GM18951 (cell line): ENCODE measurements at regions not wholly inside any gene's neighbourhood (a gene's known extent, or its start where the extent isn't known, plus 50 kb on each side); places are given as distances from the start of the nearest gene placed in this dataset.
"Not testable (repeated sequence)": the region's sequence is repeated elsewhere in the genome, so short reads cannot be mapped to it uniquely, and the experiment has no call there.

Experiments
- POLR2A ChIP-seq: IDR thresholded peaks from 4 replicates; pipeline ENCODE4 v1.6.1; 2011; ENCODE audit warnings: mild to moderate bottlenecking; ENCODE audit not compliant: insufficient read length, insufficient read depth; ENCODE audit errors: extremely low read depth
- in situ Hi-C: fragments of 300-500 bp; cut with MboI; formaldehyde crosslinking; loops from one replicate; pipeline ENCODE4 v1.12.0; 2022; ENCODE audit warnings: low sequenced_read_pairs, mixed read lengths, inconsistent platforms; ENCODE audit not compliant: unreplicated experiment

DNA sequence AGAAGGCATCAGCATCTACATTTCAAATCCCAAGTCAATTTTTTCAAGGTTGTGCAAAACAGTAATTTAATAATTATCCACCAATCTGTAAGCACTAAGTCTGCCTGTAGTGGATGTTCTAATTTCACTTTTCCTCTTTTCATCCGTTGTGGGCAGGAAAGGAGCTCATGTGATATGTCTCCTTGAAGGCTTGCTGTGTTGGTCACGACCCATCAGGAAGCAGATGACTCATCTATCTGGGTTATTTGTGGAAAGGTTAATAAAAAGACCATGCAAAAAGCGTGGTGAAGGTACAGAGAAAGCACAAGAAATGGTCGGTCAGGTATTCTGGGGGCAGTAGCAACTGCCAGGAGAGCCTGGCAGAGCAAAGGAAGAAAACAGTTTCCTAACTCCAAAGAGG lies 476.7 kb upstream of the RAB6C start:
- no peak for TF ChIP-seq POLR2A
- in situ Hi-C loops, result no loop called here

DNA sequence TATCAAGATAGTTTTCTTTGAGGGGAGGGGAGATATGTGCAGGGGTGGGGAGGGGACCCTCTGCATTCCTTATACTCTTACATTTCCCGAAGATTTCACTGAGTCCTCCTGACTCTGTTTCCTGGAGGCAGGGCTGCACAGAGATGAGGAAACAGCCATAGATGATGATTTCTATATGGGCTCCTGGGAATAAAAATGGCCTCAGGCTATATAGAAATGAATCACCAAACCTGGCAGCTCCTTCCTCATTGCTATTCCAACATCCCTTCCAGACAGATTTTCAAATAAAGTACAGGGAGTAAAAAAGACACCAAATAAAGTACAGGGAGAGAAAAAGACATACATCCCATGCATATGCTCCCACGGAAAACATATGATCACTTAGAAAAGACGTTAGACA lies 474.8 kb upstream of the RAB6C start:
- in situ Hi-C loops, result no loop called here
- no peak for TF ChIP-seq POLR2A

- in situ Hi-C loops, result no loop called here
- TF ChIP-seq POLR2A, result no peak
Measured at GRCh38 chr2:129518937-129519336, 460.5 kb upstream of the RAB6C start.

GRCh38 chr2:129532158-129532557 lies 447.3 kb upstream of the RAB6C start:
- in situ Hi-C loops, result not testable (repeated sequence)

GRCh38 chr2:129548880-129549279 lies 430.6 kb upstream of the RAB6C start:
- TF ChIP-seq POLR2A, result no peak
- in situ Hi-C loops, result no loop called here

GRCh38 chr2:129550536-129550935 lies 428.9 kb upstream of the RAB6C start:
- TF ChIP-seq POLR2A, result no peak

GRCh38 chr2:129554373-129554772 lies 425.1 kb upstream of the RAB6C start:
- TF ChIP-seq POLR2A, result no peak

More at GRCh38 chr2:129550536-129550935, 428.9 kb upstream of the RAB6C start:
- in situ Hi-C loops, result no loop called here

DNA sequence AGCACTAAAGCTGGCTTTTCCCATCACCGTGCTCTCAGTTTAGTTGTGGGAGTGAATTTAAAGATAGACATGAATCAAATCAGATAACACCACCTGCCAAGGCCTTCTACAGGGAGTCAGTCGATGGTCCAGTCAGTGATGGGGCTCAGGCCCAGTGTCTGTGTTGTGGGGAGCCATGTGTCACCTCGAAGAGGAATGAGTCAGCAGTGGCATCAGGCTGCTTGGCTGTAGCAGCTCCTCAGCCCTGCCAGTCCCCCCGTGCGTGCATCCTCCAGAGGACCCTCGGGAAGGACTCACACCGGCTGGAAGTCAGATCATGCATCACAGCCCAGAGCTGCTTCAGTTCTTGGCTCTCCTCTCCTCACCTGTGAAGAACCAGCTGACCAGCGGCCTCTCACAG lies 420.4 kb upstream of the RAB6C start:
- TF ChIP-seq POLR2A, result no peak
- in situ Hi-C loops, result no loop called here

More at GRCh38 chr2:129554373-129554772, 425.1 kb upstream of the RAB6C start:
- in situ Hi-C loops, result no loop called here

- TF ChIP-seq POLR2A, result no peak
- in situ Hi-C loops, result no loop called here
Measured at GRCh38 chr2:129565551-129566109, 413.8 kb upstream of the RAB6C start.

- in situ Hi-C loops, result not testable (repeated sequence)
Measured at GRCh38 chr2:129570812-129571211, 408.7 kb upstream of the RAB6C start.

DNA sequence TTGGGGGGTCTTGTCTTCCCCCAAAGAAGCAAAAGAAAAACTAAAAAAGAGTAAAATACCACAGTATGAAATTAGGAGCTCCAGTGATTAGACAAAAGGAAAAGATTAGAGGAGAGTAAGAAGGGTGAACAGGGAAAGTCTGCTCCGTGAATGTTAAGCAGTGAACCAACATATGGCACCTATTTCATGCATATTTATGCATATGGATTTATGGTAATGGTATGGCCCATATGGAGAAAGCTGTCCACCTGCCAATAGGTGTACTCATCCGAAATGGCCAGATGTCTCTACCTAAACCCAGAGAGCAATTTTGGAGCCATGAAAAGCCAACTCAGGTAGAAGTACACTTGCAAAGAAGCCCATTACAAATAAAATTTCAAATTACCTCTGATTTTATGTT lies 404.0 kb upstream of the RAB6C start:
- no peak for TF ChIP-seq POLR2A
- in situ Hi-C loops, result no loop called here

DNA sequence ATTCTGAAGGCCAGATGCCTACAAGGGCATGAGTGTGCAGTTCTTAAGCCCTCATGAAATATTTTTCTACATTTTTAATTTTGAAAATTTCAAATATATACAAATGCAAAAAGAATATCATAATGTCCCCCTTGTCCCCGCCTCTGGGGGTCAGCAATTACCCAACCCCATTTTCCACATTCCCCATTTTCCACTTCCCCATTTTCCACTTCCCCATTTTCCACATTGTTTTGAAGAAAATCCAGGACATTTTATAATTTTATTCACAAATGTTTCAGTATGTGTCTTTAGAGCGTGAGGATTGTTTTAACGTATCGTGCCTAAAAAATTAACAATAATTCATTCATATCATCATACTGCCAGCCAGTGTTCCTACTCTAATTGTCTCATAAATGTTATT lies 403.6 kb upstream of the RAB6C start:
- in situ Hi-C loops, result no loop called here
- TF ChIP-seq POLR2A, result no peak

- no peak for TF ChIP-seq POLR2A
- in situ Hi-C loops, result no loop called here
Measured at GRCh38 chr2:129580001-129580400, 399.5 kb upstream of the RAB6C start.

DNA sequence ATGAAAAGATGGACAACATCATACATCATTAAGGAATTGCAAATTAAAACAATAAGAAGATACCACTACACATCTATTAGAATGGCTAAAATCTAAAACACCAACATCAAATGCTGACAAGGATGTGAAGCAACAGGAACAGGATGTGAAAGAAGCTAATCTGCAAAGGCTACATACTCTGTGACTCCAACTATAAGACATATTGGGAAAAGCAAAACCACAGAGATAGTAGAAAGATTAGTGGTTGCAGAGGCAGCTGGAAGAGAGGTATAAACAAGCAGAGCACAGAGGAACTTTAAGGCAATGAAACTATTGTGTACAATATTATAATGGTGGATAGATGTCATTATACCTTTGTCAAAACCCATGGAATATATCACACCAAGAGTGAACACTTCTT lies 393.7 kb upstream of the RAB6C start:
- no peak for TF ChIP-seq POLR2A
- in situ Hi-C loops, result no loop called here

GRCh38 chr2:129587426-129588064 lies 391.9 kb upstream of the RAB6C start:
- no peak for TF ChIP-seq POLR2A
- in situ Hi-C loops, result no loop called here

GRCh38 chr2:129604560-129604959 lies 374.9 kb upstream of the RAB6C start:
- in situ Hi-C loops, result no loop called here
- TF ChIP-seq POLR2A, result no peak
